Gastrocnemius medialis (tissue), 4 donors: ENCODE measurements at regions not wholly inside any gene's neighbourhood (a gene's known extent, or its start where the extent isn't known, plus 50 kb on each side); places are given as distances from the start of the nearest gene placed in this dataset.

Source experiments
- POLR2A ChIP-seq, 2 donors: fragments of 450-650 bp; IDR thresholded peaks; one replicate each; pipeline ENCODE4 v1.6.1; 2017; ENCODE audit warnings: antibody characterized with exemption in 2 of 2, mild to moderate bottlenecking in 2 of 2, moderate library complexity in 2 of 2
- TF ChIP-seq, protein P1 (sequence below), 5 experiments: fragments of 450-650 bp in 3 of 5; fragments of 200-600 bp in 2 of 5; sonication (generic) in 2 of 5; IDR thresholded peaks in 4 of 5; conservative IDR thresholded peaks in 1 of 5; 1 replicate in 4 of 5; 2 replicates in 1 of 5; pipeline ENCODE4 v1.5.1; 2016 to 2019; ENCODE audit warnings: antibody characterized with exemption in 5 of 5, mild to moderate bottlenecking in 3 of 5, moderate library complexity in 3 of 5

DNA sequence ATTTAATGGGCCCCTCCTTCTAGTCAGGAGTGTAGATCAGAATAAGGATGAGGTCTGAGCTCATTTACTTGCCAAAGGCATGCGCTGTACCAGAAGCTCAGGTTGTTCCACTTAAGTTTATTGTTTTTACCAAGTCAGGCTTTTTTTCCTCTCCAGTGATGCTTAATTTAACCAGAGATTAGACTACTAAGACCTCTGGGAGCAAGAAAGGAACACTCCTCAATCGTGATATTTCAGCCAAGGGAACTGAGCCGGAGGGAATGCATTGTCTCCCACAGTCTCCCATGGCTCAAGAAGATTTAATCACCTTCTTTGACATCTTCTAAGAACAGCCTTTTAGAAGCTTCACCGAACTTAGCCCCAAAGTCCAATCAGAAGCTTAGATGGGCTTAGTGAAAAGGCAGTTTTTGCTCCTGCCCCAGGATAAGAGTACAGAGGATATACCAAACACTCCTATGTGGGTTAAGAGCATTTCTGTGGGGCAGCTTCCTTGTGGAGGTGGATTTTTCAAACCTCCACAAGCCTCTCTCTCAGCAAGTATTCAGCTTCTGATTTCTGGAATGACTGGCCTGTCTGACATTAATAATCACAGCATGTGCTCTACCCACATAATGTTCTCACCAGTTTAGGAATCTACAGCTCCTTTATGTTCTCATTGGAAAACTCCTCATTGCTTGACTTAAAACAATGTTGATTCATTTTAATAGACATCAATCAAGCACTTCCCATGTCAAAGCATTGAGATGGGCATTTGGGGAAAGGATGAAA is 322.7 kb downstream of the SUCLA2 start:
- TF ChIP-seq, protein P1, sequence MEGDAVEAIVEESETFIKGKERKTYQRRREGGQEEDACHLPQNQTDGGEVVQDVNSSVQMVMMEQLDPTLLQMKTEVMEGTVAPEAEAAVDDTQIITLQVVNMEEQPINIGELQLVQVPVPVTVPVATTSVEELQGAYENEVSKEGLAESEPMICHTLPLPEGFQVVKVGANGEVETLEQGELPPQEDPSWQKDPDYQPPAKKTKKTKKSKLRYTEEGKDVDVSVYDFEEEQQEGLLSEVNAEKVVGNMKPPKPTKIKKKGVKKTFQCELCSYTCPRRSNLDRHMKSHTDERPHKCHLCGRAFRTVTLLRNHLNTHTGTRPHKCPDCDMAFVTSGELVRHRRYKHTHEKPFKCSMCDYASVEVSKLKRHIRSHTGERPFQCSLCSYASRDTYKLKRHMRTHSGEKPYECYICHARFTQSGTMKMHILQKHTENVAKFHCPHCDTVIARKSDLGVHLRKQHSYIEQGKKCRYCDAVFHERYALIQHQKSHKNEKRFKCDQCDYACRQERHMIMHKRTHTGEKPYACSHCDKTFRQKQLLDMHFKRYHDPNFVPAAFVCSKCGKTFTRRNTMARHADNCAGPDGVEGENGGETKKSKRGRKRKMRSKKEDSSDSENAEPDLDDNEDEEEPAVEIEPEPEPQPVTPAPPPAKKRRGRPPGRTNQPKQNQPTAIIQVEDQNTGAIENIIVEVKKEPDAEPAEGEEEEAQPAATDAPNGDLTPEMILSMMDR (IDR thresholded peaks at IDR 0.05 in 4 of 5, conservative IDR thresholded peaks at IDR 0.05 in 1 of 5) = no peak
- TF ChIP-seq POLR2A (IDR thresholded peaks at IDR 0.05) = no peak
